Astrocyte (in vitro differentiated cells and primary cell): ENCODE measurements at regions not wholly inside any gene's neighbourhood (a gene's known extent, or its start where the extent isn't known, plus 50 kb on each side); places are given as distances from the start of the nearest gene placed in this dataset.

Experiments used
- DNase-seq: peaks from one replicate; pipeline ENCODE4 v3.0.0-alpha.2; 2010; ENCODE audit warnings: low read depth
- FAIRE-seq: peaks from 2 replicates; lab custom pipeline; 2011; peaks lifted over from hg19 to GRCh38; lab: Jason Lieb, UNC
- H2AFZ ChIP-seq: 2 replicates; pipeline ENCODE4 v1.6.0; 2012; ENCODE audit warnings: low read depth, low read length, inconsistent platforms
- H3K27ac ChIP-seq: 2 replicates; pipeline ENCODE4 v1.5.1; 2011; ENCODE audit warnings: low read depth, low read length, inconsistent platforms
- H3K27me3 ChIP-seq: 2 replicates; pipeline ENCODE4 v1.6.0; 2011; ENCODE audit warnings: low read length, inconsistent platforms; ENCODE audit not compliant: insufficient read depth
- H3K36me3 ChIP-seq: 2 replicates; pipeline ENCODE4 v1.5.1; 2011; ENCODE audit warnings: low read length, inconsistent platforms; ENCODE audit not compliant: insufficient read depth
- H3K4me1 ChIP-seq: 2 replicates; pipeline ENCODE4 v1.5.1; 2011; ENCODE audit warnings: low read length, inconsistent platforms; ENCODE audit not compliant: insufficient read depth
- H3K4me2 ChIP-seq: 2 replicates; pipeline ENCODE4 v1.6.0; 2012; ENCODE audit warnings: low read length, inconsistent platforms
- H3K4me3 ChIP-seq: 2 replicates; pipeline ENCODE4 v1.5.1; 2011; ENCODE audit warnings: low read depth, mild to moderate bottlenecking, low read length, inconsistent platforms; ENCODE audit not compliant: insufficient read depth
- H3K79me2 ChIP-seq: 2 replicates; pipeline ENCODE4 v1.6.0; 2012; ENCODE audit warnings: mild to moderate bottlenecking, low read length, inconsistent platforms; ENCODE audit not compliant: insufficient read depth
- H3K9ac ChIP-seq: 2 replicates; pipeline ENCODE4 v1.6.0; 2012; ENCODE audit warnings: mild to moderate bottlenecking, low read length, inconsistent platforms
- H3K9me3 ChIP-seq: 2 replicates; pipeline ENCODE4 v1.5.1; 2012; ENCODE audit warnings: low read depth, mild to moderate bottlenecking, low read length, inconsistent platforms; ENCODE audit not compliant: insufficient read depth
- H4K20me1 ChIP-seq: 2 replicates; pipeline ENCODE4 v1.6.0; 2012; ENCODE audit warnings: low read length, inconsistent platforms; ENCODE audit not compliant: insufficient read depth
- H3K27ac Mint-ChIP-seq: one replicate; pipeline ENCODE4 v1.8.0; 2021; ENCODE audit warnings: mild to moderate bottlenecking, mixed read lengths; ENCODE audit not compliant: unreplicated experiment
- H3K27me3 Mint-ChIP-seq: one replicate; pipeline ENCODE4 v1.8.0; 2021; ENCODE audit warnings: low read depth, mixed read lengths; ENCODE audit not compliant: unreplicated experiment
- H3K36me3 Mint-ChIP-seq: one replicate; pipeline ENCODE4 v1.8.0; 2021; ENCODE audit warnings: low read depth, mixed read lengths; ENCODE audit not compliant: unreplicated experiment
- H3K4me1 Mint-ChIP-seq: one replicate; pipeline ENCODE4 v1.8.0; 2021; ENCODE audit warnings: low read depth, mixed read lengths; ENCODE audit not compliant: unreplicated experiment
- H3K4me3 Mint-ChIP-seq: one replicate; pipeline ENCODE4 v1.8.0; 2021; ENCODE audit warnings: mild to moderate bottlenecking, moderate library complexity, mixed read lengths; ENCODE audit not compliant: unreplicated experiment
- H3K9me3 Mint-ChIP-seq: one replicate; pipeline ENCODE4 v1.8.0; 2021; ENCODE audit warnings: mild to moderate bottlenecking, mixed read lengths; ENCODE audit not compliant: unreplicated experiment
- CTCF ChIP-seq: IDR thresholded peaks from 2 replicates; pipeline ENCODE4 v1.5.1; 2011; ENCODE audit warnings: low read depth, mild to moderate bottlenecking, inconsistent platforms, low read length, moderate library complexity; ENCODE audit not compliant: insufficient read depth
- EZH2 ChIP-seq: IDR thresholded peaks from 2 replicates; pipeline ENCODE4 v1.6.1; 2012; ENCODE audit warnings: mild to moderate bottlenecking, low read length, inconsistent platforms; ENCODE audit not compliant: insufficient read depth

GRCh38 chr6:159440911-159441703 lies 251.9 kb downstream of the SOD2 start:
- H3K27ac Mint-ChIP-seq = no peak overlapping the region

GRCh38 chr6:159440349-159440748 lies 252.7 kb downstream of the SOD2 start:
- FAIRE-seq (no peak), DNase-seq (no peak)
- no peak overlapping the region for H3K27ac ChIP-seq
- H3K9me3 ChIP-seq = no peaks in the 10 kb centered on the region
- no peak for TF ChIP-seq EZH2
- no peak for TF ChIP-seq CTCF
- no peaks in the 10 kb centered on the region for H3K79me2 ChIP-seq
- no peaks in the 10 kb centered on the region for H3K36me3 ChIP-seq
- no peaks in the 10 kb centered on the region for H3K4me1 ChIP-seq
- Mint-ChIP-seq H3K9me3 (peaks cover 9% of the 10 kb centered on the region), H3K4me3 (no peak overlapping the region), H3K36me3 (no peaks in the 10 kb centered on the region), H3K27ac (no peak overlapping the region), H3K4me1 (peaks cover 7% of the 10 kb centered on the region), H3K27me3 (peaks cover 20% of the 10 kb centered on the region)
- no peak overlapping the region for H3K4me2 ChIP-seq
- no peak overlapping the region for H3K4me3 ChIP-seq
- no peaks in the 10 kb centered on the region for H4K20me1 ChIP-seq
- no peak overlapping the region for H3K9ac ChIP-seq
- H2AFZ ChIP-seq = no peak overlapping the region
- H3K27me3 ChIP-seq = no peaks in the 10 kb centered on the region

More at GRCh38 chr6:159440911-159441703, 251.9 kb downstream of the SOD2 start:
- Histone ChIP-seq H2AFZ (no peak overlapping the region), H3K4me1 (no peaks in the 10 kb centered on the region), H3K79me2 (no peaks in the 10 kb centered on the region), H4K20me1 (no peaks in the 10 kb centered on the region), H3K9ac (no peak overlapping the region), H3K27ac (no peak overlapping the region), H3K4me3 (no peak overlapping the region), H3K4me2 (no peak overlapping the region), H3K36me3 (no peaks in the 10 kb centered on the region), H3K27me3 (no peaks in the 10 kb centered on the region), H3K9me3 (no peaks in the 10 kb centered on the region)
- Mint-ChIP-seq H3K36me3 (no peaks in the 10 kb centered on the region), H3K9me3 (peaks cover 12% of the 10 kb centered on the region), H3K27me3 (peaks cover 17% of the 10 kb centered on the region), H3K4me1 (peaks cover 11% of the 10 kb centered on the region), H3K4me3 (no peak overlapping the region)
- DNase-seq (peak; percentile 13), FAIRE-seq (no peak)
- no peak for TF ChIP-seq CTCF
- no peak for TF ChIP-seq EZH2

GRCh38 chr6:159439651-159440050 lies 253.4 kb downstream of the SOD2 start:
- TF ChIP-seq EZH2 = no peak
- TF ChIP-seq CTCF = no peak
- Mint-ChIP-seq H3K27me3 (peaks cover 22% of the 10 kb centered on the region), H3K4me3 (no peak overlapping the region), H3K9me3 (peaks cover 5% of the 10 kb centered on the region), H3K36me3 (no peaks in the 10 kb centered on the region), H3K27ac (no peak overlapping the region), H3K4me1 (peaks cover 5% of the 10 kb centered on the region)
- Histone ChIP-seq H3K79me2 (no peaks in the 10 kb centered on the region), H3K27ac (no peak overlapping the region), H3K36me3 (no peaks in the 10 kb centered on the region), H3K9ac (no peak overlapping the region), H2AFZ (no peak overlapping the region), H3K9me3 (no peaks in the 10 kb centered on the region), H4K20me1 (no peaks in the 10 kb centered on the region), H3K4me1 (no peaks in the 10 kb centered on the region), H3K4me3 (no peak overlapping the region), H3K27me3 (no peaks in the 10 kb centered on the region), H3K4me2 (no peak overlapping the region)
- FAIRE-seq (no peak), DNase-seq (no peak)
